ENCODE measurements at regions not wholly inside any gene's neighbourhood (a gene's known extent, or its start where the extent isn't known, plus 50 kb on each side); places are given as distances from the start of the nearest gene placed in this dataset.

GRCh38 chr4:107094332-107094731, 58.2 kb upstream of the DKK2 start:
- peak; percentile 34 for TF ChIP-seq CTCF (IDR thresholded peaks at IDR 0.05; ENCODE audit: poor library complexity, severe bottlenecking)
- no peak for TF ChIP-seq POLR2AphosphoS5 (IDR thresholded peaks at IDR 0.05)
- TF ChIP-seq MXI1 (conservative IDR thresholded peaks at IDR 0.05; ENCODE audit: poor library complexity, severe bottlenecking) = no peak
- no peak for TF ChIP-seq EZH2 (IDR thresholded peaks at IDR 0.05; ENCODE audit: borderline replicate concordance, insufficient read depth, low read length, poor library complexity, severe bottlenecking)
- no peak for TF ChIP-seq REST (IDR thresholded peaks at IDR 0.05; ENCODE audit: borderline replicate concordance)
- TF ChIP-seq RAD21 (conservative IDR thresholded peaks at IDR 0.05) = no peak
- TF ChIP-seq TAF1 (IDR thresholded peaks at IDR 0.05; ENCODE audit: low read depth) = no peak
- TF ChIP-seq EP300 (conservative IDR thresholded peaks at IDR 0.05; ENCODE audit: poor library complexity, severe bottlenecking) = no peak

Data from neural cell (in vitro differentiated cells).